HG02870 (cell line): ENCODE measurements at regions not wholly inside any gene's neighbourhood (a gene's known extent, or its start where the extent isn't known, plus 50 kb on each side); places are given as distances from the start of the nearest gene placed in this dataset.

Experiments
- ATAC-seq: cut with Tn5 transposase; IDR thresholded peaks from one replicate; pipeline ENCODE4 v1.9.1; 2021; ENCODE audit warnings: mild to moderate bottlenecking, moderate library complexity; ENCODE audit not compliant: unreplicated experiment

- peak; percentile 100 for ATAC-seq
Observed at GRCh38 chr3:70120357-70120966, 120.9 kb downstream of the SAMMSON start.

- no peak for ATAC-seq
Observed at GRCh38 chr3:70127192-70127591, 127.7 kb downstream of the SAMMSON start.

- ATAC-seq = no peak
Observed at GRCh38 chr3:70137366-70137765, 137.8 kb downstream of the SAMMSON start.

GRCh38 chr3:70138606-70139005 is 139.1 kb downstream of the SAMMSON start:
- ATAC-seq = no peak
